Hematopoietic multipotent progenitor cell treated with erythropoietin and hydrocortisone succinate and interleukin-3 and kit ligand, for 15 days (in vitro differentiated cells): ENCODE measurements at regions not wholly inside any gene's neighbourhood (a gene's known extent, or its start where the extent isn't known, plus 50 kb on each side); places are given as distances from the start of the nearest gene placed in this dataset.

Experiments used
- DNase-seq: peaks from one replicate; pipeline ENCODE4 v3.0.0-alpha.2; 2015; ENCODE audit warnings: low spot score

GRCh38 chr13:105135852-105136615, 1399.4 kb downstream of the EFNB2 start:
- no peak for DNase-seq

DNA sequence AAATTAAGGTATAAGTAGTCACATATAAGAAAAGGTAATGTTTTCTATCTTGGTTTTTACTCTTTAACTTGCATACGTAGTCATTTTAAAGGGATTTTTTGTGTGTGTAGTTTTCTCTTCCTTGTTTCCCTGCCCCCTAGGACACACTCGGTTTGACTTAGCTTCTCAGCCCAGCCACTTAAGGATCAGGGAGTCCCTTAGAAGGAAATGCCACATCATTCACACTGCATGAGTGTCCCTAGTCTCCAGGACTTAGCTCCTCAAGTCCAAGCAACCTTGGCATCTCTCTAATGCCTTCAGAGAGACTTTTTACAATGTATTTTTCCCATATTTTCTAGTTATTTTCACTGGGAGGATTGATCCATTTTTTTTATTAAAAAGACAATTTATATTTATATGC, 1407.7 kb downstream of the EFNB2 start:
- no peak for DNase-seq

- no peak for DNase-seq
Observed at GRCh38 chr13:105121221-105121620, 1414.2 kb downstream of the EFNB2 start.

- DNase-seq, result no peak
Observed at GRCh38 chr13:105118426-105118985, 1417.0 kb downstream of the EFNB2 start.

- no peak for DNase-seq
Observed at GRCh38 chr13:105116966-105117365, 1418.5 kb downstream of the EFNB2 start.

DNA sequence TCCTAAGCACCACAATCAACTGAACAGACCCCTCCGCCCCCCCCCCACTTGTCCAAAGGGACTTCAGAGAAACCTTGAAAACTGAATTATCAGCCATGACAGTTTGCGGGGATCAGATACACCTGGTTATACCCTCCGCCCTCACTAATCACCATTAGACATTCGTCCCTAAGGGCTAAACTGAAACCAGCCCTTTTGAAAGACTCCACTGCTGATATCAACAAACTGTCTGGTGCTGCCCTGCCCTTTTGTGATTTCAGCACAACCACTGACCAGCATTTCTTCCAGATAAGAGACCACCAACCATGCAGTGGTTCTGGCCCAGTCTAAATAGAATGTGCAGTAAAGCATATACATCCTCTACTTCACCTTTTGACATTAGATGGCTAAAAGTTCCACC, 1422.9 kb downstream of the EFNB2 start:
- no peak for DNase-seq

- no peak for DNase-seq
Observed at GRCh38 chr13:105107781-105108180, 1427.7 kb downstream of the EFNB2 start.

DNA sequence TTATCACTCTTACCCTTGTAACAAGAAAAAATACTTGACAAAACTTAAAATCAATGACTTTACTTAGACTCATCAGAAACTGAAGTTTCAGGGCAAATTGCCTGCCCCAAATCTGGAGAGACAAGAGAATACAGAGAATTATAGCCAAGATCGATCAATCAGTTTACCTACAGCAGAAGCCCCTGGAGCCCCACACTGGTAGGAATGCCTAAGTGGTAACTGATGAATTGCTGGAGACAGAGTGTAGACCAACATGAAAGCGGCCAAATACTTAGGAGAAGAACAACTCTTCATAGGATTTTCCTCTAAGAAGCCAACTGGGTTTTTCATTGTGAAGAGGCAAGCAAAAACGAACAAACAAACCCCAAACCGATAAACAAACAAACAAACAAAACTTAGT, 1430.0 kb downstream of the EFNB2 start:
- no peak for DNase-seq

- DNase-seq, result no peak
Observed at GRCh38 chr13:105097521-105097920, 1437.9 kb downstream of the EFNB2 start.

DNA sequence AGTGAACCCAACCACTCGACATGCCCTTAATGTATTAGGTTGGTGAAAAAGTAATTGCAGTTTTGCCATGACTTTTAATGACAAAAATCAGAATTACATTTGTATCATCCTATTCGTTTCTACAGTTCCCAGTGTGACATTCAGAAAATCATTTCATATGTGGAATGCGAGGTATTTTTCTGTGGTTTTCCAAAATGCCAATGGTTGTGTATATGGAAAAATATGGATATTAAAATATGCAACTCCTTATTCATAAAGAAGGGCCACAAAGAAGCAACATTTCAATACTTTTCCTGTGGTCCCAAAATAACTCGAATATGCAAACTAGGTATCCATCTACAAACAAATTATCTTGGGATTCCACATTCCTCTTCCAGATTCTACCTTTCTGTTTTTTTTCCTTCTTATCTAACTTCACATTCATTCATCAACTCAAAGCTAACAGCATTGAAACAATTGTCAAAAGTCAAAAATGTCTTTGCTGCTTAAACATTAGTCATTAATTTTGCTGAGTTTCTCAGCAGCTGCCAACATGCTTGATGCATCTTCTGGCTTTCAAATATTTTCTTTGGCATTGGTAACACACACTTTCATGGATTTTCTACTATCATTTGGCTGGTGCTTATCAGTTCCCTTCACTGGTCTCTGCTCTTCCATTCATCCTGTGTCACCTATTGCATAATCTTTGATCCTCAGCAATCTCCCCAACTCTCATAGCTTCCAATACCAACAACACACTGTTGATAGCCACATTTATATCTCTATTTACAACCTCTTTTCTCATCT, 1445.4 kb downstream of the EFNB2 start:
- DNase-seq, result no peak

DNA sequence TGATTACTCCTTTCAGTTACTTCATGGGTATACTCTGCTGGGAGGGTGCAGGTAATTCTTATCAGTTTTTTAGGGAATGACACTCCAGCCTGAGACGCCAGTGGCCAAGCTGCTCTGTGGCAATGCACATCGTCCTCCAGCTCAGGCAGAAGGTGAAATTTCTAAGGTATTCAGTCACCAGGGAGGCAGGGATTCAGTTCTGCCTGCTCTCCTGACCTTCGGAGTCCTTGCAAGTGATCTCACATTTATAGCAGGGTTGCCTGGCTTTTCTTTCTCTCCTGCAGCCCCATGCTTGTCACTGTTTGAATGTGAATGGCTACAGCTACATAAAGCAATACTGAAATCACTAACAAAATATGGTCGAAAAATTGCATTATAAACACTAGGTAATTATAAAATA, 1447.5 kb downstream of the EFNB2 start:
- DNase-seq, result no peak

- DNase-seq, result no peak
Observed at GRCh38 chr13:105084931-105085330, 1450.5 kb downstream of the EFNB2 start.

- no peak for DNase-seq
Observed at GRCh38 chr13:105083992-105084391, 1451.5 kb downstream of the EFNB2 start.

- no peak for DNase-seq
Observed at GRCh38 chr13:105074755-105075154, 1460.7 kb downstream of the EFNB2 start.

- DNase-seq, result no peak
Observed at GRCh38 chr13:105073041-105073440, 1462.4 kb downstream of the EFNB2 start.

DNA sequence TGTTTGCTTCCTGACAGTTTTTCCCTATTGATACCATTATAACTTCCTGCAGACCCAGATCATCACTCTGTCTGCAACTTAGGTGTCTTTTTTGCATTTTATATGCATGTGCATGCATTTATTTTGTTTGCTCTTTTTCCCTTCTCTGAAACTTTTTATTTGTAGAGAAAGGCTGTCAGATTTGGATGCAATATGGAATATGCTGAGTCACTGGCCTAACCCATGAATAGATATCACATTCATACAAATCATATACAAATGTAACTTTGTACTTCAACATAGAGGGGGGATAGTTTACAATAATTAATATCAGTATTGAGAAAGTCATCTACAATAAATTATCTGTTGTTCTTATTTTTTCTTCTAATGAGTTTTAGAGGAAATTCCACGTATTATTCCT, 1465.0 kb downstream of the EFNB2 start:
- DNase-seq, result no peak

DNA sequence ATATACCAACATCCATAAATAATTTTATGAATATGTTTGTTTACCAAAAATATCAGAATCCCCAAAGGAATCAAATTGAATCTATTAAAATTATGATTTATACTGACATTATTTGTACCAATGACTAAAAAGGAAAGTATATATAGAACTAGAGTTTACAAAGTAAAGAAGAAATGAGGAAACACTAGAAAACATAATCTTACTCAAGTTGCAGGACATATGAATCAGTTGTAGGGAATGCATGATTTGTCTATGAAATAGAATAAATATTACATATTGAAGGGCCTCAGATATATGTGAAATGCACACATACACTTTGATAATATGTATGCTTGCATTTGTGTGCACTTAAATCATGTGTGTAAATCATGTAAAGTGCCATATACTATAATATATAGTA, 1466.4 kb downstream of the EFNB2 start:
- DNase-seq, result no peak

- no peak for DNase-seq
Observed at GRCh38 chr13:105063676-105064075, 1471.8 kb downstream of the EFNB2 start.

GRCh38 chr13:105059786-105060185, 1475.7 kb downstream of the EFNB2 start:
- no peak for DNase-seq

DNA sequence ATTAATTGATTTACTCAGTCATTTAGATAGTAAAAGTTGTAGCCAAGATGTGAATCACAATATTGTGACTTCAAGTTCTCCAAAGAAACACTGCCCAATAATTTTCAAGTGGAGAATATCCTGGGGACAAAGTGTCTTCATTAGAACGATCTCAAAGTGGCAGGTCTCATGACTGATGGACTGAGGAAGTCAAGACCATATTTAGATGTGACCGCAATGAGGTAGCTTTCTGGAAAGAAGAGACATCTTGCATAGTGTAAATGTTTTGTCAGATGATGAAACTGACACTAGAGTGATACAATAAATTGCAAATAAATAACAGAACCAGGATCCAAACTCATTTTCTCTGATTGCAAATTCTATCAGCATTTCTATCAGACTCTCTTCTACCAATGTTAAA, 1476.9 kb downstream of the EFNB2 start:
- no peak for DNase-seq

- DNase-seq, result no peak
Observed at GRCh38 chr13:105052711-105053110, 1482.8 kb downstream of the EFNB2 start.

DNA sequence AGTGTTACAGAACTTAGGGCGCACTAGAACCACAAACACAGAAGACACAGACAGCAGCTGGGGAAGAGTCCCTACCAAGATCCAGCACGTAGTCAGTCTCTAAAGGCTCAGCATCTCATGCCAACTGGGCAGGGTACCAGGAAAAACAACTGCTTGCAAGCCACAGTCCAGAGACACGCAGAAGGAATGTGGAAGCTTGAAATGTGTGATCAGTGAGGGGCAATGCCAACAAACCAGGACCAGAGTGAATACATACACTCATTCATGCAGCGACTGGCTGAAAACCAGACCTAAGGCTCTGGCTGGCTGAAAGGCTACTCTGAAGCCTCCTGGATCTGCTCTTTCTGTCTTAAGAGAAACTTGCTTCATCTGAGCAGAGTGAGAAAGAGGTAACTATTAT, 1484.8 kb downstream of the EFNB2 start:
- no peak for DNase-seq

DNA sequence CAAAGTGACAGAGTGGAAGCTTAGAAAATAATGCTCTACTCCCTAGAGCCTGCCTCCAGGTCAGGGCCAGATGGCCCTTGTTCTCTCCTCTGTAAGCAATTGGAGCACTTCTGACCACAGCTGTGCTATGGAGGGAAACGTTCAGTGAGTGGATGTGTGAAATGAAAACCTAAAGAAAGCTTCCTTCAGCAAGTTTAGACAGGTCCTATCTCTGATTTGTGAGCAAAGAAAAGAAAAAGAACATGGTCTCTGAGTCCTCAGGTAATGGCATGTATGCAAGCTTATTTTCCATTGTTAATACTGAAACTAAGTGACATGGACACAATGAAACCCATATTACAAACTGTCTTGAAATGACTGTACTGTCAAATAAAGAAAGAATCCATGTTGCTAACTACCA, 1486.8 kb downstream of the EFNB2 start:
- no peak for DNase-seq
